Tibial nerve (tissue), 4 donors: ENCODE measurements at regions not wholly inside any gene's neighbourhood (a gene's known extent, or its start where the extent isn't known, plus 50 kb on each side); places are given as distances from the start of the nearest gene placed in this dataset.

Experiments used
- DNase-seq, 2 donors: peaks; one replicate each; pipeline ENCODE4 v3.0.0-alpha.2; 2019; ENCODE audit warnings: low spot score in 2 of 2
- H3K27ac ChIP-seq, 4 donors: fragments of 200-600 bp; sonication (generic) in 3 of 4; one replicate each; pipeline ENCODE4 v1.5.1; 2017 to 2019; ENCODE audit warnings: mild to moderate bottlenecking in 1 of 4
- H3K27me3 ChIP-seq, 2 donors: fragments of 200-600 bp; sonication (generic) in 1 of 2; one replicate each; pipeline versions ENCODE4 v1.5.1 to v1.6.0; 2017 to 2019
- H3K36me3 ChIP-seq, 3 donors: fragments of 200-600 bp; sonication (generic); one replicate each; pipeline ENCODE4 v1.5.1; 2018 to 2019
- H3K4me1 ChIP-seq, 4 donors: fragments of 200-600 bp; sonication (generic) in 3 of 4; one replicate each; pipeline ENCODE4 v1.5.1; 2017 to 2019
- H3K4me3 ChIP-seq, 4 donors: fragments of 200-600 bp; sonication (generic) in 3 of 4; one replicate each; pipeline ENCODE4 v1.5.1; 2017 to 2019; ENCODE audit warnings: mild to moderate bottlenecking in 1 of 4, moderate library complexity in 1 of 4
- H3K9me3 ChIP-seq, 4 donors: fragments of 200-600 bp; sonication (generic) in 3 of 4; one replicate each; pipeline ENCODE4 v1.5.1; 2017 to 2019
- CTCF ChIP-seq, 5 experiments: fragments of 200-600 bp in 3 of 5; fragments of 450-650 bp in 2 of 5; sonication (generic) in 3 of 5; IDR thresholded peaks; one replicate each; pipeline ENCODE4 v1.5.1; 2016 to 2019; ENCODE audit warnings: antibody characterized with exemption in 5 of 5, mild to moderate bottlenecking in 3 of 5, moderate library complexity in 2 of 5
- EP300 ChIP-seq, 2 donors: sonication (generic); formaldehyde crosslinking; IDR thresholded peaks; one replicate each; pipeline ENCODE4 v1.6.1; 2017; ENCODE audit warnings: antibody characterized with exemption in 2 of 2, mild to moderate bottlenecking in 1 of 2
- POLR2A ChIP-seq, 2 donors: fragments of 450-650 bp; IDR thresholded peaks; one replicate each; pipeline ENCODE4 v1.6.1; 2017; ENCODE audit warnings: antibody characterized with exemption in 2 of 2, mild to moderate bottlenecking in 2 of 2, moderate library complexity in 2 of 2
- WGBS, 2 donors: methylation state at CpG; one replicate each; pipeline ENCODE4 v1.1.5; 2018; 5-methylcytosine and 5-hydroxymethylcytosine counted together

DNA sequence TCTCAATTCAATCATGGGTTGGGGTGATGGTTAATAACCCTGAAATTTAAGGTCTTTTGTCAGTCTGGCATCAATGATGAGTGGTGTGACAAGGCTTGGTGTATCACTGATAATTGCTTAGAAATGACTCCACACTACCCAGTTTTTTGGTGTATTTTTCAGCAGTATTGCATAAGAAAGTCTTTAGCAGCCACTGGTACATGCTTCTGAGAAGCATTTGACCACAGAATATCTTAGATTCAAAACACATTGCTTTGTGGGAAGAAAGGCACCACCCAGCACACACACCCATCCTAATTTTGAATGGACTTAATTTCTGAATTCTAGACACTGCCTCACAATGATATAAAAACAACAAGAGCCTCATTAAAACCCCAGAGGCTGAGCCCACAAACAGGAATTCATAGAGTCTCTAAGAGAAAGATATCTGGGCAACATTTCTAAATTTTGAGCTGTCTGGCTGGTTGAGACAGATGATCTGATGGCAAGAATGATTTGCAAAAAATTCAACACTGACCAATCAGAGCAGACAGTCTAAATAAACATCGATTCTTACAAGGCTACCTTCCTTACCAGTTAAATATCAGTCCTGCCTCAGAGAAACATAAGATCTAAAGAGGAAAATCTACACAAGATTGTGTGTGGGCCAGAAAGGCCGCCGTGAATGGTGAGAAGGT is 114.7 kb upstream of the CYP1B1 start:
- no peak for TF ChIP-seq CTCF (IDR thresholded peaks at IDR 0.05)
- TF ChIP-seq EP300 (IDR thresholded peaks at IDR 0.05), result peak; percentile 17 to 54
- peak in 1 of 2 donors; percentile 6 for DNase-seq
- H3K4me1 ChIP-seq, result peaks cover 0 to 43% (median 15%) of the 10 kb centered on the region in 4 donors
- 77 to 91% methylated on average over 3 of the region's 3 CpGs for WGBS, 2 donors
- no peak overlapping the region for H3K4me3 ChIP-seq
- no peaks in the 10 kb centered on the region for H3K36me3 ChIP-seq
- H3K27ac ChIP-seq, result peak overlapping the region in 3 of 4 donors; percentile 15 to 81 (median 75)
- no peaks in the 10 kb centered on the region for H3K9me3 ChIP-seq
- no peaks in the 10 kb centered on the region for H3K27me3 ChIP-seq

DNA sequence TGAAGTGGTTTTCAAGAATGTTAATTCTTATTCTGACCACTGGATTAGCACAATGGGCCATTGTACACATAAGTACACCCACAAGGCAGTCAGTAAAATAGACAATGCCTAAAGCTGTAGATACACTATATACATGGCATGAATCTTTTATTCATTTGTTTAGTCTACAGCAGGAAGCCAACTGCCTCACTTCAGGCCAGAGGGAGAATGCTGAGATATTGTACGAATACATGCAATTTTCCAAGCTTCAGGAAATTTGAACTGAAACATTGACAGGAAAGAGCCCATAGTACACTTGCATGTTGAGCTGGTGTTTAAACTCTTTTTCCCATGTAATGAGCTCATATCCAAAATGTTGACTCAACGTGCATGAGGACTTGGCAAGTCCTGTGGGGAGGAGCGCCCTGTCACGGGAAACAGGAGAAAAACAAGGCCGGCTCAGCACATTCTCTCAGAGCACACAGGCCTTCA is 111.6 kb upstream of the CYP1B1 start:
- no peak for TF ChIP-seq POLR2A (IDR thresholded peaks at IDR 0.05)
- peak; percentile 50 to 89 for TF ChIP-seq EP300 (IDR thresholded peaks at IDR 0.05)
- peak overlapping the region; percentile 31 to 89 (median 74) for H3K27ac ChIP-seq

DNA sequence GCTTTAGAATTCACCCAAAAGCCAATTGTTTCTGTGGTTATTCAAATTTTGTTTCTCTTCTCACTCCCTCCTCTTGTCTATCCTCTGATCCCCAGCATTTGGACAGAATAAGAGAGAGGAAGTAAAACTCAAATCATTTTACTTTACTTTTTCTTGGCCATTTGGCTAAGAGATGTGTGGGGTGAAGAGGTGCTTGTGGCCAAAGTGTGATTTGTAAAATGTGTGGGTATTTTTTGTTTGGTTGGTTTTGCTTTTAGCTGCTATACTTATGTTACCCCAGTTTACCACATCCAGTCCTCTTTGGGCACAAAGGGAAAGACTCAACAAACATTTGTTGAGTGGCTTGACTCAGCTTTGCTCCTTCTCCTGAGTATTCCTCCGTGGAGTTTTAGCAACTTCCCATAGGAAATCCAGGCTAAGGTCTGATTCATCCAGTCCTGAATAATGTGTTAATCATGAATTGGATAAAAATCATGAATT is 109.1 kb upstream of the CYP1B1 start:
- Histone ChIP-seq H3K27me3 (no peaks in the 10 kb centered on the region), H3K36me3 (no peaks in the 10 kb centered on the region), H3K27ac (peak overlapping the region in 3 of 4 donors; percentile 30 to 89 (median 75)), H3K4me1 (peaks cover 0 to 49% (median 10%) of the 10 kb centered on the region in 4 donors), H3K9me3 (no peaks in the 10 kb centered on the region), H3K4me3 (no peak overlapping the region)
- TF ChIP-seq EP300 (IDR thresholded peaks at IDR 0.05) (no peak), CTCF (IDR thresholded peaks at IDR 0.05) (peak in 1 of 5 experiments; percentile 6), POLR2A (IDR thresholded peaks at IDR 0.05) (no peak)
- WGBS, 2 donors, result 35 to 42% methylated on average over 1 of the region's 1 CpG
- no peak for DNase-seq

More for the DNA sequence above, 111.6 kb upstream of the CYP1B1 start:
- Histone ChIP-seq H3K4me1 (peaks cover 0 to 55% (median 15%) of the 10 kb centered on the region in 4 donors), H3K27me3 (no peaks in the 10 kb centered on the region), H3K4me3 (no peak overlapping the region), H3K36me3 (no peaks in the 10 kb centered on the region), H3K9me3 (no peaks in the 10 kb centered on the region)
- peak; percentile 72 to 81 for DNase-seq
- 20 to 22% methylated on average over 5 of the region's 5 CpGs for WGBS, 2 donors

DNA sequence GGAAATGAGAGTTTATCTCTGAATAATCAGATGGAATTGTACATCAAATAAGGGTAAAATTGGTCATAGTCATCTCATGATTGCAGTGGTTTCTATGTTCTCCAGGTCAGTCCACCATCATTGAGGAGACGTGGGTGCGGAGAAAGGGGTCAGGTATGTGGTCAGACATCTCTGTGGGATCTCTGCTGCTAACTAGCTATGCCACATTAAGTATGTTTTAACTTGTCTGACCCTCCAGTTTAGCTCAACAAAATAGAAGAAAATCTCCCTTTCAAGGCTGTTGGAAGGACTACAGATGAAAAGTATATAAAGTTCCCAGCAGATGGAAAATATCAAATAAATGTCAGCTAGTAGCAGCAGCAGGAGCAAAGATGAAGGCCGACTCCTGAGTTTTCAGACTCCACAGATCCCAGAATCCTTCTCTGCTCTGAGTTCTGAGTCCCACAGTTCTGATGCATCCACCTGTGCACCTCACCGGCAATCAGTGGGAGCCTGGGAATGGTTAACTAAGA is 106.6 kb upstream of the CYP1B1 start:
- TF ChIP-seq POLR2A (IDR thresholded peaks at IDR 0.05), result no peak
- TF ChIP-seq CTCF (IDR thresholded peaks at IDR 0.05), result no peak
- no peak for TF ChIP-seq EP300 (IDR thresholded peaks at IDR 0.05)
- Histone ChIP-seq H3K27me3 (no peaks in the 10 kb centered on the region), H3K36me3 (no peaks in the 10 kb centered on the region), H3K27ac (no peak overlapping the region), H3K9me3 (no peaks in the 10 kb centered on the region), H3K4me1 (peaks cover 0 to 52% (median 6%) of the 10 kb centered on the region in 4 donors), H3K4me3 (no peak overlapping the region)
- DNase-seq, result no peak
- 77 to 85% methylated on average over 4 of the region's 4 CpGs for WGBS, 2 donors

DNA sequence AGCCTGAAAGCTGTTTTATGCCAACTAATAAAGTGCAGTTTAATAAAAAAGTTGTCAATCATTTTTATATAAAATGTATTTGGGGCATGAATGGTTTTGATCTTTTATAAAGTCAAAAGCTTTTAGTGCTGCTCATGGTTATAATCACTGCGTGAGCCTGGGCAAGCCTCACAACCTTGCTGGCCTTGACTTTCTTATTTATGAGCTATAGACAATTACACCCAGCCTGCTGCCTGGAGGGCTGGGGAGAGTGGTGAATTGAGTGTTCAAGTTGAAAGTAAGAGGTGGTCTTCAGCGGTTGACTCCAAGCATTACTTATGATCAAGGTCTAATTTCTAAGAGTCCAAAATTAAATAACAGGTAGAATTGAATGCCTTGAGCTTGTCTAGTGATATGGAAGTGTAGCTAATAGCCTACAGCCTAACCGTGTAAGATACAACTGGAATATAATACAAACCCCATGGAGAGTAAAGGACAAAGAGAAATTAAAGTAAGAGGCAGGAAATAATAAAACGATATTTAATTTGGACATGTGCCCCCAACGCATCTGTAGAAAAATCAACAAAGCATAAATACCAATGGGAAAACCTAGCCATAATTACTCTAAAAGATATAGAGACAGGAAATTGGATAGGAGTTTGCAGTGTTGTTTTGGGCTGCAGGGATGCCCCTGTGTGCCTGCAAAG is 106.0 kb upstream of the CYP1B1 start:
- no peak for DNase-seq
- WGBS, 2 donors, result 74 to 80% methylated on average over 5 of the region's 5 CpGs
- no peaks in the 10 kb centered on the region for H3K9me3 ChIP-seq
- peaks cover 0 to 52% (median 7%) of the 10 kb centered on the region in 4 donors for H3K4me1 ChIP-seq
- no peaks in the 10 kb centered on the region for H3K27me3 ChIP-seq
- no peaks in the 10 kb centered on the region for H3K36me3 ChIP-seq
- TF ChIP-seq EP300 (IDR thresholded peaks at IDR 0.05) (no peak), CTCF (IDR thresholded peaks at IDR 0.05) (no peak), POLR2A (IDR thresholded peaks at IDR 0.05) (no peak)
- H3K27ac ChIP-seq, result no peak overlapping the region
- H3K4me3 ChIP-seq, result no peak overlapping the region
